ENCODE measurements at regions not wholly inside any gene's neighbourhood (a gene's known extent, or its start where the extent isn't known, plus 50 kb on each side); places are given as distances from the start of the nearest gene placed in this dataset.
"Not testable (repeated sequence)": the region's sequence is repeated elsewhere in the genome, so short reads cannot be mapped to it uniquely, and the experiment has no call there.

DNA sequence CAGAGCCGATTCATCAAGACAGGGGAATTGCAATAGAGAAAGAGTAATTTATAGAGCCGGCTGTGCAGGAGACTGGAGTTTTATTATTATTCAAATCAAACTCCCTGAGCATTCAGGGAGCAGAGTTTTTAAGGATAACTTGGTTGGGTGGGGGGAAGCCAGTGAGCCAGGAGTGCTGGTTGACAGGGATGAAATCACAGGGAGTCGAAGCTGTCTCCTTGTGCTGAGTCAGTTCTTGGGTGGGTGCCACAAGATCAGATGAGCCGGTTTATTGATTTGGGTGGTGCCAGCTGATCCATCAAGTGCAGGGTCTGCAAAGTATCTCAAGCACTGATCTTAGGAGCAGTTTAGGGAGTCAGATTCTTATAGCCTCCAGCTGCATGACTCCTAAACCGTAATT lies 95.4 kb upstream of the CCDC80 start:
- DNase-seq = no peak

DNA sequence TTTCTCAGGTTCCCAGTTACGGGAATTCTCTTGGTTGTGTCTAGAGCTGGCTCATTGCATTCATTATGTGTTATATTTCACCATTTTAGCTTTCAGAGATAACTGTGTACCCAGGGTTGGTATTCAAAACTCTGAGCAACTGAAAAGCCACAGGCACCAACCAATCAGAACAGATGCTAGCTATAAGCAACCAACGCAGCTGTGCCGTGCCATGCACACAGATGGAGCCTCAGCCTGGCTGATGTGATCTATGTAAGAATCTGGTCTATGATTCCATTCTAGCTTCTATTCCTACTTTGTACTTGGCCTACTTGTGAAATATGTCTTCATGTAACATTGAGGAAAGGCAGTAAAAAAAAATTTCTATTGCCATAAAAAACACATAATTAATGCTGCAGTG lies 95.0 kb upstream of the CCDC80 start:
- no peak for DNase-seq

DNA sequence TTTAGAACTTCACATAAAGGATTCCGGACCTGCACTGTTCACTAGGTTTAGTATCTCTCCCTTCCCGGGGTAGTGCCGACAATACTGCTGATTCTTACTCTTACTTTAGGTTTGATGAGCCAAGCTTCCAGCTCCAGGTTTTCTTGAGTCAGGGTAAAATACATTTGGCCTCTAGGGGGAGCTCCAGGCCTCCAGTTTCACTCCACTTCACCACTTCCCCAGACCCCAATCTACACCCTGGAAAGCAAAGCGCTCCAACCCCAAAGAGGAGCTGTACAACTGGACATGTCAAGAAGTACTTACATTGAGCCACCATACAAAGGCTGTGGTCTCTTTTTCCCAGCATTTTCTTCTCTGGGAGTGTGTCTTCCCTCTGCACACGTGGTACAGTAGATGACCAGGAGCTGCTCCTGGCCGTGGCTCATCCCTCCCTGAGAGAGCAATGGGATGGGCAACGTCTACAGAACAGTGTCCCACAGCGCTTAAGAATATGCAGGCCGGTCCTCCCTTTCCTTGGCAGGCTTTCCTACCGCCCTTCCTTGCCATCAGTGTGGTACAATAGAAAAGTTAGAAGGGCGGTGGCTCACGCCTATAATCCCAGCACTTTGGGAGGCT lies 93.9 kb upstream of the CCDC80 start:
- DNase-seq = peak; percentile 55

DNA sequence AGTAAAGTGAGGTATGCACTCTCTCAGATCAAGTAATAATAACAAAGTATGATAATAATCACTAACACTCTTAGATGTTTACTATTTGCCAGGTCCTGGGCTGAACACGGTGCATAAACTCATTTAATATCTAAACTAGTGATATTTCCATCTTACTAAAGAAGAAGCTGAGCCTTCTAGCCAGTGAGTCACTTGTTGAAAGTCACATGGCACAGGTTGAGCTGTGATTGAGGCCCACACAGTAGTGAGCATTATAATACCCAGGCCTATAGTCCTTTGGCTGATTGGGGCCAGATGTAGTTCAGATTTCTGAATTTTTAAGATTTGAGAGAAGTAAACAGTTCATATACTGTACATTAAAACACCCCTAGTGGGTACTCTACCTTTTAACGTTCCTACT lies 93.2 kb upstream of the CCDC80 start:
- no peak for DNase-seq

DNA sequence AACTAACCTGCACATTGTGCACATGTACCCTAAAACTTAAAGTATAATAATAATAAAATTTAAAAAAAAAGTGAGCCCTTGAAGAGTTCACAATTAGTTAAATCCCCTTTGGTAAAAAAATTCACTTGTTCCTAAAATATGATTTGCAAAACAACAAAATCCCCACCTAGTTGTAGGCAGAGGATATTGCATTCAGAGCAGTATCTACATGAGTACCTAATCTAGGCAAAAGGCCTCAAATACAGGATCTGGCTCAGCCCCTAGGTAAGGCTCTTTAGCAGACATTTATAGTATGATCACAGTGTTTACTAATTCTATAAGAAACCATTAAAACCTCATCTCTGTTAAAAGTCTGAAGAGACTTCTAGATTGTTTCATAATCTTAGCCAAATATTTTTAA lies 89.3 kb upstream of the CCDC80 start:
- DNase-seq = no peak

DNA sequence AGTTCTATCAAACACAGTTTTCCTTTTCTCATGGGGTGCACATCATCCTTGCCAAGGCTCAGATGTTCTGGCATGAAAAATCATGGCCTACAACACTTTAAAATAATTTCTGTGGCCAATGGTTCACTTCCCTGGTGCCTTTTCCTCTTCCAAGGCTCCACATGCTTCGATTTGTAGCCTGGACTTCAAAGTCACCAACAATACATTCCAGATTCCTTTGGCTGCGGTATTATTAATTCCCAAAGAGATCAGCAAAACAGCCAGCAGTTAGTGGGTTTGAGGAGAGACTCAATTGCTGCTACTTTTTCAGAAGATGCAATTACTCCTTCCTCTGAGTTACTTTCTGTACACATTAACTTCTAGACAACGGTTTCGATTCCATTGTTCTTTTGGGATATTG lies 80.3 kb upstream of the CCDC80 start:
- DNase-seq = no peak

DNA sequence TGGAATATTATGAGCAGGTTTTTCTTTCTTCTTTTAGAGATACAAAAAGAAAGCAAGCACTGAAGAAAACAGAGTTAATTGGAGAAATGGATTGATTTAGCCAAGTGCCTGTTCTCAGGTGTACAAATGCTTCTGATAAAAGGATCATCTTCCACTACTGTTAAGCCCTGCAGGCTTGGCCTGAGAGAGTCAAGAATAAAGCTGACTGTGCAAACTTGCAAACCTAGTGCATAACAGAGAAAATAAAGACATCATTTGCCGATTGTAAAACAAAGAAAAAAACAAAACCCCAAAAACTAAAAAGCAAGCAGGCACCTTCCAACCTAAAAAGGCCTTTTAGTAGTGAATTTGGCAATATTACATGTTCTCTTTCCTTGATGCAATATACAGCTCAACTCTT lies 78.0 kb upstream of the CCDC80 start:
- no peak for DNase-seq

DNA sequence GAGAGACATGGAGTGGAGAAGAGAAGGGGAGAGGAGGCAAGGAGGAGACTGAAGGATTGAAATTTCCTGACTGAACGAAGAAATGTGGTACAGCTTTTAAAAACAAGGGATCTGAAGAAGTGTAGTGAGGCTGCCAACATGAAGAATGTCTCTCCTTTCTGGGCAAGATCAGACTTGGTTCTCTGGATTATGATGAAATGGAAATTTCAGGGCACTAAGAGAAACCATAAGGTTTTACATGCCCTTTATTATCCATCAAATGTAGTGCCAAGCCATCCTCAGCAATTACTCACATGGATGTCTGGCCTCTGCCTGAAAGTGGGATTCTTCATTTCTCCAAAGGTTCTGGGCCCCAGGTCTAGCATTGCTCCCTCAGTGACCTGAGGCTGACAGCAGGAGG lies 77.6 kb upstream of the CCDC80 start:
- DNase-seq = no peak

DNA sequence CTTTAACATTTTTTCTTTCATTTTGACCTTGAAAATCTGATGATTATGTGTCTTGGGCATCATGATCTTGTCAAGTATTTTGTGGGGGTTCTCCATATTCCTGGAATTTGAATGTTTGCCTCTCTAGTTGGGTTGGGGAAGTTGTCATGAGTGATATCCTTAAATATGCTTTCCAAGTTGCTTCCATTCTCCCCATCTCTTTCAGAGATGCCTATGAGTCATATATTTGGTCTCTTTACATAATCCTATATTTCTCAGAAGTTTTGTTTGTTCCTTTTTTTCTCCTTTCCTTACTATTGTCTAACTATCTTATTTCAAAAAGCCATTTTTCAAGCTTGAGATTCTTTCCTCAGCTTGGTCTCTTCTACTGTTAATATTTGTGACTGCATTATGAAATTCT lies 69.0 kb upstream of the CCDC80 start:
- no peak for DNase-seq

DNA sequence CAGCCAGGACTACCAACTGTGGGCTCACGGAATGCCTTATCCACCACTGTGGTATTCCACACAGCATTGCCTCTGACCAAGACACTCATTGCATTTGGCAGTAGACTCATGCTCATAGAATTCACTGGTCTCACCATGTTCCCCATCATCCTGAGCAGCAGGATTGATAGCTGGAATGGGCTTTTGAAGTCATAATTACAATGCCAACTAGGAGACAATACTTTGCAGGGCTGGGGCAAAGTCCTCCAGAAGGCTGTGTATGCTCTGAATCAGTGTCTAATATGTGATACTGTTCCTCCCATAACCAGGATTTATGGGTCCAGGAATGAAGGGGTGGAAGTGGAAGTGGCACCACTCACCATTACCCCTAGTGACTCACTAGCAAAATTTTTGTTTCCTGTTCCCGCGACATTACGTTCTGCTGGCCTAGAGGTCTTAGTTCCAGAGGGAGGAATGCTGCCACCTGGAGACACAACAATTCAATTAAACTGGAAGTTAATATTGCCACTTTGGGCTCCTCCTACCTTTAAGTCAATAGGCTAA lies 58.6 kb upstream of the CCDC80 start:
- DNase-seq = no peak

DNA sequence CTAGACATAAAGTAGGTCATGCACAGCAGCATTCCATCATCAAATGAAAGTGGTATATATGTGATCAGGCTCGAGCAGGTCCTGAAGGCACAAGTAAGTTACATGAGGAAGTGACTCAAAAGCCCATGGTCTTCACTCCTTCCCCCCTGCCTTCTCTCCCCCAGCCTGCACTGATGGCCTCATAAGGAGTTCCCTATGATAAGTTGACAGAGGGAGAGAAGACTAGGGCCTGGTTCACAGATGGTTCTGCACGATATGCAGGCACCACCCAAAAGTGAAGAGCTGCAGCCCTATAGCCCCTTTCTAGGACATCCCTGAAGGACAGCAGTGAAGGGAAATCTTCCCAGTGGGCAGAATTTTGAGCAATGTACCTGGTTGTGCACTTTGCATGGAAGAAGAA lies 57.5 kb upstream of the CCDC80 start:
- DNase-seq = not testable (repeated sequence)

DNA sequence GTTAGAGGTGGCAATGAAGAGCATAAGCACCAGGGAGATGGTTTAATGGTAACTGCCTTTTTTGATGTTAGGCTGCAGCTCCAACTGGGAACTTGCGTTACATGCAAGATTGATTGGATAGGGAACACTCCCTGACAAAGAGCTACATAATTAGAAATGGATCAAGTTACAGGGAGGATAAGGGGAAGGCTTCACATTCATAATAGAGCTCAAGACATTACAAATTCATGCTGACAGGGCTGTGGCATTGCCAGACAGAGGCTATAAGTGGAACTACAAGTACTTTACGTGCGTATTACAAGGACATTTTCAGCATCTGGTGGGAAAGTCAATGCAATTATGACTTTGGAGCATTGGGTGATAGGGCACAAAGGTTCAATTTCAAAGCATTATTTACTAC lies 55.3 kb upstream of the CCDC80 start:
- not testable (repeated sequence) for DNase-seq

DNA sequence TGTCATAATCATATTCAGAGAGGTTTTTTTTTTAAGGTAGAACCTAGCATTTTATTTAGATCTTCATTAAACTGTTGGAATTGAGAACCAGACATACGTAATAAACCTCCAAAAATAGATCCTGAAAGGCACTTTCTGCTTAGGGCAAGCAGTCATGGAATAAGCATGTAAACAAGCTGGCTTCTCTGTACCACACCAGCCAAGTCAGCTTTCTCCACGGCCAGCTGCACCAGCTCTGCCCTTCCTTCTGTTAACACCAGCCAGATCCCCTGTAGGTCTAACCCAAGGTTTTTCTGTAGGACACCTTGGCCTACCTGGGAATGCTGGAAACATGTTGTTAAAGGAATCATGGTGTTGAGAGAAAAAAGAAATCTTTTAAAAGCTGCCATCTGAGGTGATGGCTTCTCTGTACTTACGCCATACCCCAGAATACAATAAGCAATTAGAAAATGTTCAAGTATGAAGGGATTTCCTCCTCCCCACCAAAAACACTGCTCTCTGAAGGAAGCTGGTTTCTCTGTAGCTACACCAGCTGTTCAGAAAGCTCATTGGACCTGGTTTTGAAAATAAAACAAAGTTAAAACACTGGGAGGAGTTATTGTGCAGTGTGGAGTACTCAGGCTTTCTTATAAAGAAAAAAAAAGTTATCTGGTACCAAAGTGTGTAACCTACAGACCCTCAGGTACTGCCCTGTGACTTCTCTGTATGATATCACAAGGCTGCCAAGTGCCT lies 54.6 kb upstream of the CCDC80 start:
- DNase-seq = not testable (repeated sequence)

DNA sequence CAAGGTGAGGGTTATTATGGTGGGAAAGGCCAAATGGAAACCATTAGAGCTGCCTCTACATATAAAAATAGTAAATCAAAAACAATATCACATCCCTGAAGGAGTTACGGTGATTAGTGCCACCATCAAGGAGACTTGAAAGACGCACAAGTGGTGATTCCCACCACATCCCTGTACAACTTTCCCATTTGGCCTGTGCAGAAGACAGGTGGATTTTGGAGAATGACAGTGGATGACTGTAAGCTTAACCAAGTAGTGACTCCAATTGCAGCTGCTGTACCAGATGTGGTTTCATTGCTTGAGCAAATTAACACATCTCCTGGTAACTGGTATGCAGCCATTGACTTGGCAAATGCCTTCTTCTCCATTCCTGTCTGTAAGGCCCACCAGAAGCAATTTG lies 54.0 kb upstream of the CCDC80 start:
- DNase-seq = not testable (repeated sequence)

DNA sequence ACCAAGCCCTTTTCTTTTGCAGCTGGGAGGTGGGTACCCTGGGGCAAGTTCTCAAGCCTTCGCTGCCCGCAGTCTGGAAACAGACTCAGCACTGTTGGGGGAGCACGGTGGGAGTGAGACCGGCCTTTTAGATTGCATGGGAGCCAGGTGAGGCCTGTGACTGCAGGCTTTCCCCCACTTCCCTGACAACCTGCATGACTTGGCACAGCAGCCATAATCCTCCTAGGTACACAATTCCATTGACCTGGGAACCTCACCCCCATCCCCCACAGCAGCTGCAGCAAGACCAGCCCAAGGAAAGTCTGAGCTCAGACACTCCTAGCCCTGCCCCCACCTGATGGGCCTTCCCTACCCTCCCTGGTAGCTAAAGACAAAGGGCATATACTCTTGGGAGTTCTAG lies 52.2 kb upstream of the CCDC80 start:
- DNase-seq = no peak
